SK-N-MC (cell line): ENCODE measurements at regions not wholly inside any gene's neighbourhood (a gene's known extent, or its start where the extent isn't known, plus 50 kb on each side); places are given as distances from the start of the nearest gene placed in this dataset.

Experiments used
- EZH2 ChIP-seq: fragments of 200-600 bp; sonication (generic); IDR thresholded peaks from one replicate; pipeline ENCODE4 v1.6.1; 2017; ENCODE audit warnings: antibody characterized with exemption
- FOXP2 ChIP-seq: optimal IDR thresholded peaks from 2 replicates; pipeline ENCODE3; 2011; ENCODE audit warnings: mild to moderate bottlenecking, moderate library complexity; ENCODE audit not compliant: insufficient read depth; ENCODE audit errors: extremely low read length, control extremely low read depth
- POLR2AphosphoS5 ChIP-seq: IDR thresholded peaks from 2 replicates; pipeline ENCODE4 v1.6.1; 2012; ENCODE audit warnings: mild to moderate bottlenecking, low read depth, low read length, borderline replicate concordance

- TF ChIP-seq POLR2AphosphoS5 (no peak), EZH2 (no peak), FOXP2 (no peak)
These were observed 144.5 kb downstream of the PSAT1 start for GRCh38 chr9:78441396-78441795.
